GM19043 (cell line): ENCODE measurements at regions not wholly inside any gene's neighbourhood (a gene's known extent, or its start where the extent isn't known, plus 50 kb on each side); places are given as distances from the start of the nearest gene placed in this dataset.

Experiments used
- ATAC-seq: cut with Tn5 transposase; IDR thresholded peaks from one replicate; pipeline ENCODE4 v1.9.1; 2021; ENCODE audit warnings: low read depth; ENCODE audit not compliant: unreplicated experiment

- no peak for ATAC-seq
These were observed 361.1 kb upstream of the CHRM3 start for GRCh38 chr1:239025223-239025622.

- ATAC-seq: no peak
These were observed 362.5 kb upstream of the CHRM3 start for GRCh38 chr1:239023732-239024360.

DNA sequence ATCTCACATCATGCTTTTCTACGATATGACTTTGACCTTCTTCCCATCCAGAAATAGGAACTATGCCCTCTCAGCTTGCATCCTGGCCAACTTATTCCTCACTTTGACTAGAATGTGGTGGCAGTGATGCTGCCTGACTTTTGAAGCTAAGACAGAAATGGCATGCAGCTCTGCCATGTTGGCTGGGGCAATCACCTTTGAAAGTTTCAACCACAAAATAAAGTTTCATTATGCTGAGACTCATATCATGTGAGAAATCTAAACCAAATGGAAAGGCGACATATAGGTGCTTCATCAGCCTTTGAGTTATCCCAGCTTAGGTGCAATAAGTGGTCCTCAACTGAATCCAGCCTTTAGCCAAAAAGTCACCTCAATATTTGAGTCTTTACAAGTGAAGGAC, 370.0 kb upstream of the CHRM3 start:
- ATAC-seq: no peak

DNA sequence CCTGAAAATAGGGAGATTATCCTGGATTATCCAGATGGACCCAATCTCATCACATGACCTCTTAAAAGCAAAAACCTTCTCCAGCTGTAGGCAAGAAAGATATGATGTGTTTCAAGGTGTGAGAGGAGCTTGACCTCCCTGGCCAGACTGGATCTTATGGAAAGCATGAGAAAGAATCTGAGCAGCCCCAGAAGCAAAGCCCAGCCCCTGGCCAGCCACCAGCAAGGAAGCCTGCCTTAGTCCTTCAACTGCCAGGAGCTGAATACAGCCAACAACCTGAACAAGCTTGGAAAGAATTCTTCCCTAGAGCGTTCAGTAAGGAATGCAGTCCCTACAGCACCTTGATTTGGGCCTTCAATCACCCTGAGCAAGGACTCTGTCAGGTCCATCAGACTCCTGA, 375.0 kb upstream of the CHRM3 start:
- no peak for ATAC-seq

DNA sequence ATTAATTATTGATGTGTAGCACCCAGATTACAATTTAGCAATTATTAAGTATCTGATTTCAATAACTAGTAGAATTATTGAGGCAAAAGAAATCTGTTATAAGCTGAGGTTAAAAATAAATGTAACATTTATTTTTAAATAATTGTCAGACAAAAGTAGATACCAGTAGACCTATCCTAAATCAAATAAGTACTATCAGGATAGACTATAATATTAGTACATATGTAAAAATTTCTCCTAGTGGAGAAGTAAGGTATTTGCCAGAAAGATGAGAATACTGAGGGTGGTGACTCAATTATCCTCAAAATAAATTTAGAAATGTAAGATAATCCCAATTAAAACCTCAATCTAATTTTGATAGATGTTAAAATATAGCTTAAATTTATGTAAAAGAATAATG, 377.8 kb upstream of the CHRM3 start:
- no peak for ATAC-seq

DNA sequence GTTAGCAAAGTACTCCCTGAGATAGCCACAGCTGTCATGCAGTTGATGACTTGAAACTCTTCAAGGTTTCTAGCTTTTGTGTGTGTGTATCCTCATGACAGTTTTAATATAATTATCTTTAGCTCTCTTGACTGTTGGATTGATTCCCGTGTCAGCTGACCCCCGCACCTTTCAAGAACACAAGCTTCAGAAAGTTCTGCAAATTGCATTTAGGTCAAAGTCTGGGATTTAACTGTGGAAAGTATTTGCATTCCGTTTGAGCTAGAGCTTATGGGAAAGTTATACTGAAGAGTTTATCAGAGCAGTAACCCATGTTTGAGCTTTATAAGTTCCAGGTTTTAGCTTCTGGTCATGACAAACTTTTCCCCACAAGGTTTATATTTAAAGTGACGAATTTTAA, 380.1 kb upstream of the CHRM3 start:
- no peak for ATAC-seq

- no peak for ATAC-seq
These were observed 386.4 kb upstream of the CHRM3 start for GRCh38 chr1:238999944-239000343.

- ATAC-seq: no peak
These were observed 387.8 kb upstream of the CHRM3 start for GRCh38 chr1:238998577-238998976.

DNA sequence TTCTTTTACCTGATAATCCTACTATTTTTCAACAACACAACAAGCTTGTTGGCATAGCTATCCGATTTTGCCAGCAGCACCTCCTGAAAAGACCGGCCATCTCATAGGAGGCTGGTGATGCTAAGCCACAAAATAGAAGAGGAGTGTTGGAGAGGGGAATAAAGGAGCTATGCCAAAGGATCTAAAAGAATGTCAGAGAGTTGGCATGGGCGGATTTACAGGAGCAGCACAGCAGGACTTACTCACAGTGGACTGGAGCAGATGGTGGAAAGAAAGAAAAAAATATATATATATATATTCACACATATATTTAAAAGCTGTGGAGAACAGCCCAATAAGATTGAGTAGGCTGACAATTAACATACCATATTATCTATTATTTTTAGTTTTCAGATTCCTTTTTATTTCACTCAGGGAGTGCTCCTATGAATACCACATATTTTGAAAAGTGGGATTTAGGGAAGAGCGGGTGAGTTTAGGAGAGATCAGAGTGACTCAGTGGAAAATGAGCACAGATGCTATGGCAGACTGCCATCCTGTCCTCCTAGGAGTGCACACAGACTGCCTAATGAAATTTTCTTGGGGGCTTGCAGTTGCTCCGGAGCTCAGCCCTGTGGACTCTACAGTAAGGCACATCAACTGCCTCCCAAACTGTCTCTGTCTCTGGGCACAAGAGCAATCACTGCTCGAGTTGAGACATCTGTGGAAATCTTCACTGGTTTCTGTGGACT, 394.4 kb upstream of the CHRM3 start:
- ATAC-seq: no peak

DNA sequence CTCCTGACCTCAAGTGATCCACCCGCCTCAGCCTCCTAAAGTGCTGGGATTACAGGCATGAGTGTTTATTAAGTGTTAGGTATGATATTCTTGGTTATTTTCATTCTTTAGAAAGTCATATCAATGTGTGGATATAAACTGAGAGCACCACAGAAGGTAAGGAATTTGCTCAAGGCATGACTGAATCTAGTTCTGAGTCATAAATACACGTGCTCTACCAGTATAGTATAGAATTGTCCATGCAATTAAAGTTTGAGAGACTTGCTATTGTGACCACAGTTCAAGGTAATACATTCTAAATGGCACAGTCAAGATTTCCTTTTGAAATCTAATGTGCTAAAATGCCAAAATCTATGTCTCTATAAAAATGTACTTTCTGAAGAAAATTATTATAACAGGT, 401.1 kb upstream of the CHRM3 start:
- ATAC-seq: no peak

GRCh38 chr1:238982736-238983135, 403.6 kb upstream of the CHRM3 start:
- no peak for ATAC-seq

- ATAC-seq: no peak
These were observed 404.9 kb upstream of the CHRM3 start for GRCh38 chr1:238981317-238981933.

GRCh38 chr1:238980053-238980452, 406.3 kb upstream of the CHRM3 start:
- no peak for ATAC-seq

DNA sequence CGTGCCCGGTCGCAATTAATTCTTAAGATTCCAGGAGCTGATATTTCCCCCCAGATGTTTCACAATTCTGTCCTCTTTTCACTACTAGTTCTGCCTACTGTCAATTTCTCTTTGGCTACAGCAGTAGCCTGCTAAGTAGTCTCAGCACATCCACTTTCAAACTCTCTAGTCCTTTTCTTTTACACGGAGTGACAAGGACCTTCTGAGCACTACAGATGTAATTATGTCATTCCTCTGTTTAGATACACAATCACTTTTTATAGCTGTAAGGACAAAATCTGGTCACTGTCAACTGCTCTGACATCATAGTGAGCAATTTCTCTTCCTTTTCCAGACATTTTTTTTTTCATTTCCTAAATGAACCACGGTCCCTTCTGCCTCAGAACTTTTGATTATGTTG, 421.7 kb upstream of the CHRM3 start:
- no peak for ATAC-seq

DNA sequence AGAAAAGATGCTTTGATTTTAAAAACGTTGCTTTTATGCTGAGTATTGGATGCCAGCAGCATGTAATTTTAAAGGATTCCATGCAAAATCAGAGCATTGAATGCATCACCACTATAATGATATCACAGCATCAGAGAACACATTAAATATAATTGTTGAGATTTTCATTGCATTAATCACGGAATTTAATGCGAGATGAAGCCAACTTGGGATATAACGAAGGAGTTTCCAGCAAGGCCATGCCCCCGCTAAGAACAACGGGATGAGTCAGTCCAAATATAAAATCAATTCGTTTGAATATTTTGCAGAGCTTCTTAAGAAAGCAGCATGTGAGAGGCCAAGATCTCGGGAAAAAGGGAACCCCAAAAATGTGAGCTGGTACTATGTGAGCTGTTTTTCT, 423.4 kb upstream of the CHRM3 start:
- ATAC-seq: no peak

GRCh38 chr1:238961790-238962189, 424.6 kb upstream of the CHRM3 start:
- no peak for ATAC-seq

DNA sequence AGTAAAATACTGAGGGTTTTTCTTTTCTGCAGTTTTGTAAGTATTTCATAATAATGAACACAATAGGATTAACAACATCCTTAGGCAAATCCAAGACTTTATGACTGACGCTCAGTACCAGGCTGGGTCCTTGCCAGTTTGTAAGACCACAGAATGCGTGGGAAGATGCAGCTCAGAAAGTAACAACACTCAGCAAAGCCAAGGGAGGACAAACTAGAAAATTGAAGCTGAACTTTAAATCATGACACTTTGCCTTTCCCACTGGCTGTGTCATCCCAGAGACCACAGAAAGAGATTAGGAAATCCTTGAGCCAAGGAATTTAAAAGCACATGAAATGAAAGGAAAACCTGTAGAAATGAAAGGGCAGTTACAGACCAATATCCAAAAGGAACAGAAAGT, 426.3 kb upstream of the CHRM3 start:
- ATAC-seq: no peak

DNA sequence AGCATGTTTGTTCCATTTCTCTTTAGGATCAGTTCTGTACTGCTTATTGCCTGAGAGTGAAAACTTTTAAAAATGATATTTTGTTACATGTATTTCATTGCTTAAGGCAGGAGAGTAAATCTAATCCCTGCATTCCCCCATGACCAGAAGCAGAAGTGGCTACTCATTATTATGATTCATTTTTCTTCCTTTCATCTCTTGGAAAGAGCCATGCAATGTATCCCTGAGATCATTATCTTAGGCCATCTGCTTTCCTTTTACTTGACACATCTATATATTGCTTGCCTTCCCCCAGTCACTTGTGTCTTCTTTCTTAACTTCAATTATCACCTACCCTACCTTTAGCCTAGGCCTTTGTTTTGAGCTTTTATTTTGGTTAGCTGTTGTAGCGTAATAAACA, 430.4 kb upstream of the CHRM3 start:
- no peak for ATAC-seq

- no peak for ATAC-seq
These were observed 431.5 kb upstream of the CHRM3 start for GRCh38 chr1:238954865-238955264.

- no peak for ATAC-seq
These were observed 432.8 kb upstream of the CHRM3 start for GRCh38 chr1:238953448-238954010.

DNA sequence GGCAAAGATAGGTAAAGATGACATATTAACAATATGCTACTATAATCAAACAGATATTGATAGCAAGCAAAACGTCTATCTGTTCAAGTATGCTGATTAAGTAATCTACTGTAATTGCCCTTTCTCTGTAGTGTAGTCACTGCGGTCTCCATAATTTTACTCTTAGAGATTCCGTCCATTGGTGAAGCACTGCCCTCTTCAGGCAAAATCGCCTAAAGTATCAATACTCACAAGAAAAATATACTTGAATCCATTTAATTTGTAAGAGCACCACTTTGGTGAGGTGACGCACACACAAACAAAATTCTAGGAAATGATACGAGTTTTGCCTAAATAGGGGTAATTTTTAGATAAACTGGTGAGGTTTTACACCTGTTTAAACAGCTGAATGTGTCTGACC, 434.6 kb upstream of the CHRM3 start:
- ATAC-seq: no peak

GRCh38 chr1:238950784-238951183, 435.6 kb upstream of the CHRM3 start:
- no peak for ATAC-seq
